ENCODE measurements at regions not wholly inside any gene's neighbourhood (a gene's known extent, or its start where the extent isn't known, plus 50 kb on each side); places are given as distances from the start of the nearest gene placed in this dataset.

DNA sequence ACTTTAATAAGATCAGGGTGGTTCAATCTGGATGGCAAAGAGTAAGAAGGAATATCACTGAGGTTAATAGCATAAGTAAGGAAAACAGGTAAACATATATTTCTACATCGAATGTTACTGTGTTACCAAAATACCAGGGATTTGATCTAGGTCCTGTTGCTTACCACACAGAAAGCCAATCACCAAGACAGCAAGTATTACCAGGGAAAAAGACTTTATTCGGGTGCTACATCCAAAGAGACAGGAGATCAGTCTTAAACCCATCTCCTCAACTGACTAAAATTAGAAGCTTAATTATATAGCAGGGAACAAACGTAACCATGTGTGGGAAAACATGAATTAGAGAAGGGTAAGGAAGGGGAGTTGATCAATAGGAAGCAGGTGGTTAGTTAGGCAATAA, 500.1 kb downstream of the EFNA5 start:
- TF ChIP-seq, protein P1, sequence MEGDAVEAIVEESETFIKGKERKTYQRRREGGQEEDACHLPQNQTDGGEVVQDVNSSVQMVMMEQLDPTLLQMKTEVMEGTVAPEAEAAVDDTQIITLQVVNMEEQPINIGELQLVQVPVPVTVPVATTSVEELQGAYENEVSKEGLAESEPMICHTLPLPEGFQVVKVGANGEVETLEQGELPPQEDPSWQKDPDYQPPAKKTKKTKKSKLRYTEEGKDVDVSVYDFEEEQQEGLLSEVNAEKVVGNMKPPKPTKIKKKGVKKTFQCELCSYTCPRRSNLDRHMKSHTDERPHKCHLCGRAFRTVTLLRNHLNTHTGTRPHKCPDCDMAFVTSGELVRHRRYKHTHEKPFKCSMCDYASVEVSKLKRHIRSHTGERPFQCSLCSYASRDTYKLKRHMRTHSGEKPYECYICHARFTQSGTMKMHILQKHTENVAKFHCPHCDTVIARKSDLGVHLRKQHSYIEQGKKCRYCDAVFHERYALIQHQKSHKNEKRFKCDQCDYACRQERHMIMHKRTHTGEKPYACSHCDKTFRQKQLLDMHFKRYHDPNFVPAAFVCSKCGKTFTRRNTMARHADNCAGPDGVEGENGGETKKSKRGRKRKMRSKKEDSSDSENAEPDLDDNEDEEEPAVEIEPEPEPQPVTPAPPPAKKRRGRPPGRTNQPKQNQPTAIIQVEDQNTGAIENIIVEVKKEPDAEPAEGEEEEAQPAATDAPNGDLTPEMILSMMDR (IDR thresholded peaks at IDR 0.05): no peak
- TF ChIP-seq POLR2A (IDR thresholded peaks at IDR 0.05): no peak
